HG03095 (cell line): ENCODE measurements at regions not wholly inside any gene's neighbourhood (a gene's known extent, or its start where the extent isn't known, plus 50 kb on each side); places are given as distances from the start of the nearest gene placed in this dataset.

Experiments used
- ATAC-seq: cut with Tn5 transposase; IDR thresholded peaks from one replicate; pipeline ENCODE4 v1.9.1; 2021; ENCODE audit warnings: moderate library complexity; ENCODE audit not compliant: unreplicated experiment

DNA sequence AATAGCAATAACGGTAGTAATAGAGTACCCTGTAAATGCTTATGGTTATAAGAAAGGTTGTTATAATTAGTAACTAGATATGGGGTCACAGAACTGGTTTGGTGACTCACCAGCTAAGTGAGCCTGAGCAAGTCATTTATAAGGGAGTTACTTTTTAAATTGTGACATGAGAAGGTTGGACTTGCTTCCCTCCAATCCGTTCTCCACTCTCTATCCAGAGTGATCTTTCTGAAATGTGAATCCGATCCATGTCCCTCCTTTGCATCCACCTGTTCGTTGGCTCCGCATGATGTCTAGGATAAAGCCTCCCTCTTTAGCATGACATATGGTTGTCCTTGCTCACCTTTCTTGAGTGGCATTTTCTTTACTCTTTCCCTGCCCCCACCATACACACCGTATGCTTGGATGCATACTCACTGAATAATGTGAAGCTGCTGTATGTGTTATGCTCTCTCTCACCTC is 83.1 kb downstream of the CDC42EP3 start:
- no peak for ATAC-seq

- ATAC-seq: peak; percentile 59
These were observed 82.1 kb downstream of the CDC42EP3 start for GRCh38 chr2:37589298-37589697.

DNA sequence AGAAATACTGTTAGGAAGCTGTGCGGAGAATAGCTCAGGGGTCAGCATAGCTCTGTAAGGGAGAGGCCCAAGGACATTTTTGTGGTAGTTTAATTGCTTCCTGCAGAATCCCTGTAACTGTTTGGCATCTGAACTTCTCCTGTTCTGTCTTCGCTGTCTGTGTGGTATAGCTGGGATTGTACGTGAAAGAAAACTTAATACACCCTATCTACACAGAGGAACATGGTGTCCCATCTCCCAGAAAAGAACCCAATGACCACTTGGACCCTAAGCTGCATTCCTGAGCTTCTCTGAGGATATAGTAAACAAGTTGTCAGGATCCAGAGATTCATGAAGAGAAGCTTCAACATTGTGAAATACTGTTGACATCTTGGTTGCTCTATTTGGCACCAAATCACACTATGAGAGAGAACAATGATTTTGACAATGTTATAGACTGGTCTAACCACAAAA is 81.3 kb downstream of the CDC42EP3 start:
- no peak for ATAC-seq
